WTC11 (cell line): ENCODE measurements at regions not wholly inside any gene's neighbourhood (a gene's known extent, or its start where the extent isn't known, plus 50 kb on each side); places are given as distances from the start of the nearest gene placed in this dataset.

ENCODE experiments used
- GABPB1 ChIP-seq: sonication (generic); formaldehyde crosslinking; IDR thresholded peaks from 2 replicates; pipeline ENCODE4 v1.8.1; 2023; ENCODE audit warnings: mild to moderate bottlenecking, missing genetic modification reagents
- JAZF1 ChIP-seq: fragments of 250-450 bp; sonication (Bioruptor Pico); IDR thresholded peaks from 2 replicates; pipeline ENCODE4 v1.9.0; 2021; ENCODE audit warnings: moderate library complexity, mild to moderate bottlenecking, inconsistent platforms
- ZNF232 ChIP-seq: sonication (generic); formaldehyde crosslinking; IDR thresholded peaks from 2 replicates; pipeline ENCODE4 v1.8.0; 2022; ENCODE audit warnings: mild to moderate bottlenecking, missing genetic modification reagents
- ZNF396 ChIP-seq: fragments of 250-450 bp; sonication (Bioruptor Pico); IDR thresholded peaks from 2 replicates; pipeline ENCODE4 v1.8.0; 2021; ENCODE audit warnings: mild to moderate bottlenecking, moderate library complexity, borderline replicate concordance
- ZNF423 ChIP-seq: fragments of 250-450 bp; sonication (Bioruptor Pico); IDR thresholded peaks from 2 replicates; pipeline ENCODE4 v2.1.2; 2022; ENCODE audit warnings: mild to moderate bottlenecking, moderate library complexity
- TF ChIP-seq, protein P1 (sequence below): sonication (generic); formaldehyde crosslinking; IDR thresholded peaks from 2 replicates; pipeline ENCODE4 v1.8.1; 2023; ENCODE audit warnings: mild to moderate bottlenecking, missing genetic modification reagents, moderate library complexity
- TF ChIP-seq, protein P2 (sequence below): fragments of 250-450 bp; sonication (Bioruptor Pico); IDR thresholded peaks from 2 replicates; pipeline ENCODE4 v1.9.0; 2021; ENCODE audit warnings: mild to moderate bottlenecking
- TF ChIP-seq, protein P3 (sequence below): fragments of 250-450 bp; sonication (Bioruptor Pico); IDR thresholded peaks from 2 replicates; pipeline ENCODE4 v1.9.0; 2021; ENCODE audit warnings: mild to moderate bottlenecking
- TF ChIP-seq, protein P4 (sequence below): sonication (generic); formaldehyde crosslinking; IDR thresholded peaks from 2 replicates; pipeline ENCODE4 v1.8.1; 2022; ENCODE audit warnings: low read depth, missing genetic modification reagents, borderline replicate concordance

DNA sequence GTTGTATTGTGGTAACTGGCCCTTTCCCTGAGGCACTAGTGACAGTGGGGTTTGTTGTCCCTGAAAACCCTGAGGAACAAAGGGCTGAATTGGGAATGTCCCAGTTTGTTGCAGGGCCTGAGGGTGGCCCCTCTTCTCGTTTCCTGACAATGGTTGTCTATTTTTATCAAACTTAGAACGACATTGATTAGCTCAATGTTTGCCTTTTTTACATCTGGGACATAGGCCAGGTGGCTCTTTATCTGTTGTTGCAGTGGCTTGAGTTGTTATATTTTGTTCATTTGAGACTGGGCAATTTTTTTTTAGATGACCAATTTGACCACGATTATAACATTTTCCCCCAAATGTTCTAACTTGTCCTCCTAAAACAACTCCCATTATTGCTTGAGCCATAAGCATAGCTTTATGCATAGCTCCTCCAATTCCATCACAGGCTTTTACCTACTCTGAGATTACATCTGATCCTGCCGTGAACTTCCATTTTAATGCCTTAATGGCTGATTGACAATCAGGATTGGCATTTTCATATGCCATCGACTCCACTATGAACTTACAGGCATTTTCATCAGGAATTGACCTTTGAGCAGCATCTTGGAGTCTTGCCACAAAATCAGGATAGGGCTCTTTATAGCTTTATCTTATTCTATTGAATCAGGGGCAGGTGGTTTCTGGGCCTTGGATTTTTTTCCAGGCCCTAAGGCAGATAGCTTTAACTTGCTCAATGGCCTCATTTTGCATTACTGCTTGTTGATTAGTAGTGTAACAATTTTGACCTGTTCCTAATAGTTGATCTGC, 604.3 kb downstream of the ALG10 start (continued):
- TF ChIP-seq, protein P1, sequence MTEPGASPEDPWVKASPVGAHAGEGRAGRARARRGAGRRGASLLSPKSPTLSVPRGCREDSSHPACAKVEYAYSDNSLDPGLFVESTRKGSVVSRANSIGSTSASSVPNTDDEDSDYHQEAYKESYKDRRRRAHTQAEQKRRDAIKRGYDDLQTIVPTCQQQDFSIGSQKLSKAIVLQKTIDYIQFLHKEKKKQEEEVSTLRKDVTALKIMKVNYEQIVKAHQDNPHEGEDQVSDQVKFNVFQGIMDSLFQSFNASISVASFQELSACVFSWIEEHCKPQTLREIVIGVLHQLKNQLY = no peak
- TF ChIP-seq ZNF232 = no peak
- TF ChIP-seq, protein P2, sequence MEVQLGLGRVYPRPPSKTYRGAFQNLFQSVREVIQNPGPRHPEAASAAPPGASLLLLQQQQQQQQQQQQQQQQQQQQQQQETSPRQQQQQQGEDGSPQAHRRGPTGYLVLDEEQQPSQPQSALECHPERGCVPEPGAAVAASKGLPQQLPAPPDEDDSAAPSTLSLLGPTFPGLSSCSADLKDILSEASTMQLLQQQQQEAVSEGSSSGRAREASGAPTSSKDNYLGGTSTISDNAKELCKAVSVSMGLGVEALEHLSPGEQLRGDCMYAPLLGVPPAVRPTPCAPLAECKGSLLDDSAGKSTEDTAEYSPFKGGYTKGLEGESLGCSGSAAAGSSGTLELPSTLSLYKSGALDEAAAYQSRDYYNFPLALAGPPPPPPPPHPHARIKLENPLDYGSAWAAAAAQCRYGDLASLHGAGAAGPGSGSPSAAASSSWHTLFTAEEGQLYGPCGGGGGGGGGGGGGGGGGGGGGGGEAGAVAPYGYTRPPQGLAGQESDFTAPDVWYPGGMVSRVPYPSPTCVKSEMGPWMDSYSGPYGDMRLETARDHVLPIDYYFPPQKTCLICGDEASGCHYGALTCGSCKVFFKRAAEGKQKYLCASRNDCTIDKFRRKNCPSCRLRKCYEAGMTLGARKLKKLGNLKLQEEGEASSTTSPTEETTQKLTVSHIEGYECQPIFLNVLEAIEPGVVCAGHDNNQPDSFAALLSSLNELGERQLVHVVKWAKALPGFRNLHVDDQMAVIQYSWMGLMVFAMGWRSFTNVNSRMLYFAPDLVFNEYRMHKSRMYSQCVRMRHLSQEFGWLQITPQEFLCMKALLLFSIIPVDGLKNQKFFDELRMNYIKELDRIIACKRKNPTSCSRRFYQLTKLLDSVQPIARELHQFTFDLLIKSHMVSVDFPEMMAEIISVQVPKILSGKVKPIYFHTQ = no peak
- TF ChIP-seq, protein P3, sequence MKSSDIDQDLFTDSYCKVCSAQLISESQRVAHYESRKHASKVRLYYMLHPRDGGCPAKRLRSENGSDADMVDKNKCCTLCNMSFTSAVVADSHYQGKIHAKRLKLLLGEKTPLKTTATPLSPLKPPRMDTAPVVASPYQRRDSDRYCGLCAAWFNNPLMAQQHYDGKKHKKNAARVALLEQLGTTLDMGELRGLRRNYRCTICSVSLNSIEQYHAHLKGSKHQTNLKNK (CRISPR knock-in tag) = no peak
- TF ChIP-seq ZNF423 (CRISPR knock-in tag) = no peak
- no peak for TF ChIP-seq GABPB1 (CRISPR knock-in tag)
- TF ChIP-seq, protein P4, sequence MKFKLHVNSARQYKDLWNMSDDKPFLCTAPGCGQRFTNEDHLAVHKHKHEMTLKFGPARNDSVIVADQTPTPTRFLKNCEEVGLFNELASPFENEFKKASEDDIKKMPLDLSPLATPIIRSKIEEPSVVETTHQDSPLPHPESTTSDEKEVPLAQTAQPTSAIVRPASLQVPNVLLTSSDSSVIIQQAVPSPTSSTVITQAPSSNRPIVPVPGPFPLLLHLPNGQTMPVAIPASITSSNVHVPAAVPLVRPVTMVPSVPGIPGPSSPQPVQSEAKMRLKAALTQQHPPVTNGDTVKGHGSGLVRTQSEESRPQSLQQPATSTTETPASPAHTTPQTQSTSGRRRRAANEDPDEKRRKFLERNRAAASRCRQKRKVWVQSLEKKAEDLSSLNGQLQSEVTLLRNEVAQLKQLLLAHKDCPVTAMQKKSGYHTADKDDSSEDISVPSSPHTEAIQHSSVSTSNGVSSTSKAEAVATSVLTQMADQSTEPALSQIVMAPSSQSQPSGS (CRISPR knock-in tag) = no peak
- no peak for TF ChIP-seq JAZF1 (CRISPR knock-in tag)
- no peak for TF ChIP-seq ZNF396 (CRISPR knock-in tag)
